IMR-90 (cell line): ENCODE measurements at regions not wholly inside any gene's neighbourhood (a gene's known extent, or its start where the extent isn't known, plus 50 kb on each side); places are given as distances from the start of the nearest gene placed in this dataset.
"Not testable (repeated sequence)": the region's sequence is repeated elsewhere in the genome, so short reads cannot be mapped to it uniquely, and the experiment has no call there.

Experiments used
- ATAC-seq: fragments of 200-7000 bp; cut with Tn5 transposase; 2 replicates; pipeline ENCODE4 v1.9.1; 2020; ENCODE audit warnings: low read depth, mild to moderate bottlenecking, moderate library complexity
- BruUV-seq: library from RNA; stranded (reverse); fragments of 400-500 nt; replicated peaks from 2 replicates; lab custom pipeline; 2021; lab: Mats Ljungman, UMichigan
- CTCF ChIA-PET: fragments of 300-600 bp; formaldehyde crosslinking; extraction: SDS; loops from one replicate; lab custom pipeline; 2021; ENCODE audit warnings: antibody characterized with exemption; lab: Yijun Ruan, JAX
- POLR2A ChIA-PET: fragments of 300-600 bp; sonication (Branson Sonifier 250); formaldehyde crosslinking; loops from one replicate; lab custom pipeline; 2022; ENCODE audit warnings: antibody characterized with exemption; ENCODE audit not compliant: unreplicated experiment; lab: Charles Lee
- DNase-seq: peaks from one replicate; pipeline ENCODE4 v3.0.0; 2013
- H2AFZ ChIP-seq: replicated peaks from 2 replicates; pipeline ENCODE3; 2013; ENCODE audit warnings: low read length, mild to moderate bottlenecking; ENCODE audit not compliant: poor library complexity
- H2AK5ac ChIP-seq: 2 replicates; pipeline ENCODE4 v1.6.1; 2013; ENCODE audit warnings: low read depth, low read length, inconsistent platforms
- H2AK9ac ChIP-seq: replicated peaks from 2 replicates; pipeline ENCODE3; 2013; ENCODE audit warnings: mild to moderate bottlenecking, low read depth, low read length, moderate library complexity; ENCODE audit not compliant: poor library complexity
- H2BK120ac ChIP-seq: 2 replicates; pipeline ENCODE4 v1.6.1; 2013; ENCODE audit warnings: low read depth, low read length, inconsistent platforms
- H2BK15ac ChIP-seq: 3 replicates; pipeline ENCODE4 v1.6.1; 2013; ENCODE audit warnings: low read depth, low read length, inconsistent platforms
- H2BK20ac ChIP-seq: 2 replicates; pipeline ENCODE4 v1.6.1; 2013; ENCODE audit warnings: low read depth, mild to moderate bottlenecking, inconsistent platforms, low read length, moderate library complexity
- H2BK5ac ChIP-seq: 2 replicates; pipeline ENCODE4 v1.6.1; 2013; ENCODE audit warnings: mild to moderate bottlenecking, low read depth, low read length, inconsistent platforms; ENCODE audit not compliant: poor library complexity, severe bottlenecking
- H3K14ac ChIP-seq: replicated peaks from 2 replicates; pipeline ENCODE4 v1.6.1; 2013; ENCODE audit warnings: low read depth, low read length, inconsistent platforms
- H3K18ac ChIP-seq: 2 replicates; pipeline ENCODE4 v1.6.1; 2013; ENCODE audit warnings: low read depth, low read length, control low read depth
- H3K23ac ChIP-seq: 2 replicates; pipeline ENCODE4 v1.6.1; 2013; ENCODE audit warnings: low read depth, low read length, inconsistent platforms
- H3K27ac ChIP-seq: 2 replicates; pipeline ENCODE4 v1.5.1; 2013; ENCODE audit warnings: mild to moderate bottlenecking, control low read depth, low read length; ENCODE audit not compliant: insufficient read depth
- H3K27me3 ChIP-seq: 2 replicates; pipeline ENCODE4 v1.6.1; 2013; ENCODE audit warnings: low read length; ENCODE audit not compliant: control insufficient read depth, insufficient read depth
- H3K36me3 ChIP-seq: 2 replicates; pipeline ENCODE4 v1.6.1; 2013; ENCODE audit warnings: low read length, mixed read lengths; ENCODE audit not compliant: control insufficient read depth, insufficient read depth
- H3K4ac ChIP-seq: 2 replicates; pipeline ENCODE4 v1.6.1; 2013; ENCODE audit warnings: low read depth, low read length, inconsistent platforms
- H3K4me1 ChIP-seq: 2 replicates; pipeline ENCODE4 v1.6.1; 2013; ENCODE audit warnings: low read length, mixed read lengths; ENCODE audit not compliant: control insufficient read depth, insufficient read depth
- H3K4me2 ChIP-seq: 2 replicates; pipeline ENCODE4 v1.6.1; 2013; ENCODE audit warnings: low read depth, mild to moderate bottlenecking, control low read depth, low read length, moderate library complexity
- H3K4me3 ChIP-seq: 2 replicates; pipeline ENCODE4 v1.5.1; 2013; ENCODE audit warnings: low read depth, mild to moderate bottlenecking, control low read depth, low read length, moderate library complexity; ENCODE audit not compliant: insufficient read depth
- H3K56ac ChIP-seq: 2 replicates; pipeline ENCODE4 v1.6.1; 2013; ENCODE audit warnings: low read length, inconsistent platforms; ENCODE audit not compliant: insufficient read depth; ENCODE audit errors: extremely low read depth
- H3K79me1 ChIP-seq, 2 experiments: 2 replicates each; pipeline ENCODE4 v1.6.1; 2013; ENCODE audit warnings: low read length in 2 of 2, inconsistent platforms in 1 of 2, low read depth in 1 of 2
- H3K9ac ChIP-seq: 2 replicates; pipeline ENCODE4 v1.6.1; 2013; ENCODE audit warnings: low read depth, low read length, control low read depth
- H3K9me1 ChIP-seq: 2 replicates; pipeline ENCODE4 v1.6.1; 2013; ENCODE audit warnings: low read length, inconsistent platforms; ENCODE audit not compliant: insufficient read depth
- H3K9me3 ChIP-seq: 2 replicates; pipeline ENCODE4 v1.6.1; 2013; ENCODE audit warnings: low read length; ENCODE audit not compliant: control insufficient read depth, insufficient read depth
- H4K20me1 ChIP-seq: 2 replicates; pipeline ENCODE4 v1.6.1; 2013; ENCODE audit warnings: low read length, inconsistent platforms; ENCODE audit not compliant: insufficient read depth
- H4K5ac ChIP-seq: 2 replicates; pipeline ENCODE4 v1.6.1; 2013; ENCODE audit warnings: mild to moderate bottlenecking, low read depth, low read length, control low read depth
- H4K8ac ChIP-seq, 2 experiments: 2 replicates each; pipeline ENCODE4 v1.6.1; 2013; ENCODE audit warnings: low read depth in 2 of 2, low read length in 2 of 2, control low read depth in 1 of 2, inconsistent platforms in 1 of 2
- H4K91ac ChIP-seq: 2 replicates; pipeline ENCODE4 v1.6.1; 2013; ENCODE audit warnings: low read depth, low read length, inconsistent platforms; ENCODE audit not compliant: insufficient read depth
- WGBS, 2 experiments: methylation state at CpG; one replicate each; pipeline versions ENCODE4 v1.1.5 to v1.1.7; 2013; ENCODE audit warnings: missing lambda C conversion rate in 2 of 2; ENCODE audit not compliant: insufficient read length in 1 of 2; ENCODE audit errors: extremely low coverage in 2 of 2; 5-methylcytosine and 5-hydroxymethylcytosine counted together
- dilution Hi-C: fragments of 300-500 bp; cut with HindIII; formaldehyde crosslinking; loops from one replicate; pipeline ENCODE4 v1.14.3; 2018; ENCODE audit warnings: low sequenced_read_pairs; ENCODE audit not compliant: unreplicated experiment
- in situ Hi-C: fragments of 300-500 bp; cut with MboI; formaldehyde crosslinking; loops from 3 replicates; pipeline ENCODE4 v1.14.3; 2019; ENCODE audit warnings: low sequenced_read_pairs, inconsistent platforms, mixed read lengths
- intact Hi-C: fragments of 100-400 bp; cut with micrococcal nuclease; formaldehyde crosslinking; loops from 2 replicates; pipeline ENCODE4 v1.10.0; 2022

DNA sequence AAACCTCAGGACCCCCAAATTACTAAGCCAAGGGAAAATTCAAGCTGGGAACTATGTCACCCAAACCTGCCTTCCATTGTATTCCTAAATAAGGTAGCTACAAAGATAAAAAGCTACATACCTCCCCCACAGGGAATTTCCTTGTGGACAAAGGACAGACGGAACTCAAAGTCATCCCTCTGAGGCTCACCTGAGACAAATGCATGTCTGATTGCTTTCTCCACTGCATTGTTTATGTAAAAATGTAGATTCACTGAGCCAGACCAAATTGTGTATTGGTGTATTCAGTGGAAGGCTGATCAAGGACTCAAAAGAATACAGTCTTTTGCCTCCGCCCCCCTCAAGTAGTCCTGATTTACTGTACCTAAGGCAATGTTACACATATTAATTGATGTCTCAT lies 80.5 kb upstream of the NOX4 start:
- H3K4ac ChIP-seq, H2BK20ac ChIP-seq, H3K9me3 ChIP-seq, dilution Hi-C loops, H4K5ac ChIP-seq, ATAC-seq, DNase-seq, H4K20me1 ChIP-seq, H4K8ac ChIP-seq, H2AFZ ChIP-seq, H2BK15ac ChIP-seq, H3K27ac ChIP-seq, in situ Hi-C loops, H3K9ac ChIP-seq, H3K14ac ChIP-seq, H3K9me1 ChIP-seq, H3K4me1 ChIP-seq, H3K4me3 ChIP-seq, H3K23ac ChIP-seq, H2AK5ac ChIP-seq, H3K56ac ChIP-seq, H2BK120ac ChIP-seq, BruUV-seq, H3K18ac ChIP-seq, H2AK9ac ChIP-seq, H3K27me3 ChIP-seq, H3K4me2 ChIP-seq, POLR2A ChIA-PET, intact Hi-C loops, H4K91ac ChIP-seq, H3K79me1 ChIP-seq, H2BK5ac ChIP-seq, H3K36me3 ChIP-seq: not testable (repeated sequence)
- no CpG with 5 or more reads among the region's 2 CpGs for WGBS, 2 experiments
- CTCF ChIA-PET = interaction anchor here (0.6 kb wide), 1 partner anchor 40 kb away, joined by 6 read pairs; no protein-coding TSS in a partner anchor

GRCh38 chr11:89575846-89576245 lies 84.7 kb upstream of the NOX4 start:
- H4K91ac ChIP-seq, H4K8ac ChIP-seq, H4K5ac ChIP-seq, BruUV-seq, H2AK5ac ChIP-seq, H3K23ac ChIP-seq, H3K9ac ChIP-seq, H3K14ac ChIP-seq, H3K56ac ChIP-seq, H2BK5ac ChIP-seq, H3K4me3 ChIP-seq, H3K9me3 ChIP-seq, intact Hi-C loops, H3K27ac ChIP-seq, in situ Hi-C loops, H3K4ac ChIP-seq, H3K4me1 ChIP-seq, H2BK120ac ChIP-seq, H3K79me1 ChIP-seq, H3K27me3 ChIP-seq, H2BK15ac ChIP-seq, H3K36me3 ChIP-seq, H2AFZ ChIP-seq, H3K18ac ChIP-seq, H4K20me1 ChIP-seq, H3K9me1 ChIP-seq, DNase-seq, H2BK20ac ChIP-seq, H3K4me2 ChIP-seq, ATAC-seq, POLR2A ChIA-PET, H2AK9ac ChIP-seq, dilution Hi-C loops: not testable (repeated sequence)
- CTCF ChIA-PET = interaction anchor here (0.6 kb wide), 1 partner anchor 422 kb away, joined by 3 read pairs; no protein-coding TSS in a partner anchor
